COLO668 (cell line): ENCODE measurements at regions not wholly inside any gene's neighbourhood (a gene's known extent, or its start where the extent isn't known, plus 50 kb on each side); places are given as distances from the start of the nearest gene placed in this dataset.

Source experiments
- DNase-seq: peaks from one replicate; lab custom pipeline; 2025; ENCODE audit not compliant: unreplicated experiment; lab: John Stamatoyannopoulos, UW

- DNase-seq, result no peak
Observed at GRCh38 chr2:126774290-126774689, 118.3 kb downstream of the GYPC start.

- no peak for DNase-seq
Observed at GRCh38 chr2:126774761-126775160, 118.8 kb downstream of the GYPC start.

GRCh38 chr2:126775300-126775985 lies 119.5 kb downstream of the GYPC start:
- DNase-seq, result no peak

GRCh38 chr2:126776255-126776654 lies 120.3 kb downstream of the GYPC start:
- DNase-seq, result no peak

- peak; percentile 69 for DNase-seq
Observed at GRCh38 chr2:126776692-126777619, 121.0 kb downstream of the GYPC start.

- no peak for DNase-seq
Observed at GRCh38 chr2:126777620-126777978, 121.1 kb upstream of the TEX51 start.

- no peak for DNase-seq
Observed at GRCh38 chr2:126778561-126779501, 119.9 kb upstream of the TEX51 start.

- no peak for DNase-seq
Observed at GRCh38 chr2:126781206-126781605, 117.5 kb upstream of the TEX51 start.

- DNase-seq, result no peak
Observed at GRCh38 chr2:126781806-126782205, 116.9 kb upstream of the TEX51 start.

- no peak for DNase-seq
Observed at GRCh38 chr2:126782648-126783047, 116.0 kb upstream of the TEX51 start.

GRCh38 chr2:126783341-126783740 lies 115.3 kb upstream of the TEX51 start:
- no peak for DNase-seq

- no peak for DNase-seq
Observed at GRCh38 chr2:126784045-126784444, 114.6 kb upstream of the TEX51 start.

GRCh38 chr2:126784621-126785020 lies 114.1 kb upstream of the TEX51 start:
- no peak for DNase-seq

GRCh38 chr2:126785236-126785635 lies 113.5 kb upstream of the TEX51 start:
- DNase-seq, result no peak

- DNase-seq, result no peak
Observed at GRCh38 chr2:126785862-126786261, 112.8 kb upstream of the TEX51 start.

GRCh38 chr2:126786765-126787164 lies 111.9 kb upstream of the TEX51 start:
- no peak for DNase-seq

GRCh38 chr2:126787289-126787688 lies 111.4 kb upstream of the TEX51 start:
- no peak for DNase-seq

GRCh38 chr2:126788113-126788512 lies 110.6 kb upstream of the TEX51 start:
- no peak for DNase-seq

GRCh38 chr2:126788652-126789051 lies 110.0 kb upstream of the TEX51 start:
- DNase-seq, result no peak

- no peak for DNase-seq
Observed at GRCh38 chr2:126790987-126791780, 107.5 kb upstream of the TEX51 start.
